GM12873 (cell line): ENCODE measurements at regions not wholly inside any gene's neighbourhood (a gene's known extent, or its start where the extent isn't known, plus 50 kb on each side); places are given as distances from the start of the nearest gene placed in this dataset.

Source experiments
- TF ChIP-seq, protein P1 (sequence below): IDR thresholded peaks from 2 replicates; pipeline ENCODE4 v1.5.1; 2012; ENCODE audit warnings: low read depth, mild to moderate bottlenecking, moderate library complexity, low read length, control low read depth; ENCODE audit not compliant: insufficient read depth; ENCODE audit errors: missing control alignments

DNA sequence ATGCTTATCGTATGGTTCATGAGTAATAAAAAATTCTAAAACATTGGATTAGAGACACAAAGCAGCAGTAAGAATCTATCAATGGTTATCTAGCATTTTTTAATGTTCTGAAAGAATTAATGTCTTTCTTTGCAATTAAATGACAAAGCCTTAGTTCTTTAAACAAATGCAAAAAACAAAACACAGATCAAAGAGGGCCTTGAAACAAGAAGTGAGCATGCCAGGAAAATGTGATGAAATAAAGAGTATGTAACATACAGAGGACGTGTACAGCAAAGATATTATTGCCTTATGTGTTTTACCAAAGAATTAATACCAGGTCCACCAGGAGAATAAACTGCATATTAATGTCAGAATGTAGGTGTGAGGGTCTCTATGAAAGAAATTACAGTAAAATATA lies 812.3 kb upstream of the GRAMD2B start:
- TF ChIP-seq, protein P1, sequence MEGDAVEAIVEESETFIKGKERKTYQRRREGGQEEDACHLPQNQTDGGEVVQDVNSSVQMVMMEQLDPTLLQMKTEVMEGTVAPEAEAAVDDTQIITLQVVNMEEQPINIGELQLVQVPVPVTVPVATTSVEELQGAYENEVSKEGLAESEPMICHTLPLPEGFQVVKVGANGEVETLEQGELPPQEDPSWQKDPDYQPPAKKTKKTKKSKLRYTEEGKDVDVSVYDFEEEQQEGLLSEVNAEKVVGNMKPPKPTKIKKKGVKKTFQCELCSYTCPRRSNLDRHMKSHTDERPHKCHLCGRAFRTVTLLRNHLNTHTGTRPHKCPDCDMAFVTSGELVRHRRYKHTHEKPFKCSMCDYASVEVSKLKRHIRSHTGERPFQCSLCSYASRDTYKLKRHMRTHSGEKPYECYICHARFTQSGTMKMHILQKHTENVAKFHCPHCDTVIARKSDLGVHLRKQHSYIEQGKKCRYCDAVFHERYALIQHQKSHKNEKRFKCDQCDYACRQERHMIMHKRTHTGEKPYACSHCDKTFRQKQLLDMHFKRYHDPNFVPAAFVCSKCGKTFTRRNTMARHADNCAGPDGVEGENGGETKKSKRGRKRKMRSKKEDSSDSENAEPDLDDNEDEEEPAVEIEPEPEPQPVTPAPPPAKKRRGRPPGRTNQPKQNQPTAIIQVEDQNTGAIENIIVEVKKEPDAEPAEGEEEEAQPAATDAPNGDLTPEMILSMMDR, result no peak

GRCh38 chr5:125611541-125611940 lies 811.7 kb upstream of the GRAMD2B start:
- TF ChIP-seq, protein P1, result no peak

GRCh38 chr5:125612181-125612721 lies 811.0 kb upstream of the GRAMD2B start:
- TF ChIP-seq, protein P1, result no peak

DNA sequence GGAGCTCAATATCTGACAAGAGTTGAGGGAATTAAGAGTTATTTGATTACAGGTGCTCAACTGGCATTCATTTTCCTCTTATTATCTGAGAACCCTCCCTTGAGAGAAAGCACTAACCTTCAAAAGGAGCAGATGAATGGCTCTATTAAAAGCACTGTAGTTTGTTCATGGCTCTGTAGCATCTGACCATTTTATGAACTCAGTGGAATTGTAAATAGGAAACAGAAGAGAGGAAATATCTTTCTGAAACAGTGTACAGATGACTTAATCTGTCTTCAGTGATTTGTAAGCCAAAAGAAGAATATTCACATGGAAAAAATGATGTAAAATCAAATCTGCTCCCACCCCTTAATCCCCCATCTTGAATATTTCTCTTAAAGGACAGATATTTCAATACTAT lies 810.4 kb upstream of the GRAMD2B start:
- TF ChIP-seq, protein P1, result no peak

- TF ChIP-seq, protein P1, result no peak
These were observed 793.0 kb upstream of the GRAMD2B start for GRCh38 chr5:125630237-125630636.

GRCh38 chr5:125633523-125633922 lies 789.7 kb upstream of the GRAMD2B start:
- TF ChIP-seq, protein P1, result no peak

DNA sequence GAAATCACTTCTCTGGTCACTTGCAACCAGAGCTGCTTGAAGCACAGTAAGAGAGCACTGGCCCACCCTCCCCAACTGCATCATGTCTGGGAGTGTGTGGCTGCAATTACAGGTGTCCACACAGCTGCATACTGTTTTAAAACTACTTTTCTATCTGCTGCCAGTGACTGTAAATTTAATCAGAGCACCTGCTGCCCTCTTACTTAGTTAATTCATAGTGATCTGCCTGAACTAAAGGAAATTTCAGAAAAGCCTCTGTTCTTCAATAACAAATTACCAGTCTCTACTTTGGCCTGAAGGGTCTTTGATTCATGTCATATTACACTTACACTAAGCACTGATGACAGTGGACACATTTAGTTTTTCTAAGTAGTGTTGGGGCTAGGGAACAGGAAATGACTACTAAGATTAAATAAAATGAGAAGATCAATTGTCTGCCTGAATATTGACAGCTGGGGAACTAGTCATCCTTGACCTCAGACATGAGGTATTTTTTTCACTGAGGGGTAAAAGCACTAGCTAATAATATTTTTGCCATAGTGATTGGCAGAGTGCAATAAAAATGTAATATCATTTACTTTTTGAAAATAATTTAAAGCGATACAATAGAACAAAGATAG lies 788.9 kb upstream of the GRAMD2B start:
- TF ChIP-seq, protein P1, result no peak
